ENCODE measurements at regions not wholly inside any gene's neighbourhood (a gene's known extent, or its start where the extent isn't known, plus 50 kb on each side); places are given as distances from the start of the nearest gene placed in this dataset.
A peak's percentile ranks its signal among the peaks of the same experiment; 100 is the strongest.
"Not testable (repeated sequence)": the region's sequence is repeated elsewhere in the genome, so short reads cannot be mapped to it uniquely, and the experiment has no call there.

DNA sequence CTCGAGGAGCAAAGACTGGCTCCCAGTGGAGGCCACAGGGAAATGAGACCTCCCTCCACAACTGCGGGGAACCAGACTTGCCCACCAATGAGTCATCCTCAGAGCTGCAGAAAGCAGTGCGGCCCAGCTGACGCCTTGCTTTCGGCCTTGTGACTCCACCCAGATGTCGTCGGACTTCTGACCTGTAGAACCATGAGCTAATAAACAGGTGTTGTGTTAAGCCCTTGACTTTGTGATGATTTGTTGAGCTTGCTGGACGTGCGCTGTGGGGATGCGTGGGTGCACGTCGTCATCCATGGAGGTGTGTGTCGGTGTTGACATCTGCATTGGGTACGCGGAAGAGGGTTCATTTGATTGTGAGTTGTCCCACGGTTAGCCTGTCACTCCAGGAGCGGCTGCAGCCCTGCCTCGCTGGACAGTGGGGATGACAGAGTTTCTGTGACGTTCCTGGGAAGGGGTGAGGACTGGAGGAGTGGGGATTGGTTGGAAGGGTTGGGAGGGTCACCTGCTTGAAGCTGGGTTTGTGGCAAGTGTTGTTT lies 154.1 kb downstream of the SH3BP4 start:
- DNase-seq, result no peak

DNA sequence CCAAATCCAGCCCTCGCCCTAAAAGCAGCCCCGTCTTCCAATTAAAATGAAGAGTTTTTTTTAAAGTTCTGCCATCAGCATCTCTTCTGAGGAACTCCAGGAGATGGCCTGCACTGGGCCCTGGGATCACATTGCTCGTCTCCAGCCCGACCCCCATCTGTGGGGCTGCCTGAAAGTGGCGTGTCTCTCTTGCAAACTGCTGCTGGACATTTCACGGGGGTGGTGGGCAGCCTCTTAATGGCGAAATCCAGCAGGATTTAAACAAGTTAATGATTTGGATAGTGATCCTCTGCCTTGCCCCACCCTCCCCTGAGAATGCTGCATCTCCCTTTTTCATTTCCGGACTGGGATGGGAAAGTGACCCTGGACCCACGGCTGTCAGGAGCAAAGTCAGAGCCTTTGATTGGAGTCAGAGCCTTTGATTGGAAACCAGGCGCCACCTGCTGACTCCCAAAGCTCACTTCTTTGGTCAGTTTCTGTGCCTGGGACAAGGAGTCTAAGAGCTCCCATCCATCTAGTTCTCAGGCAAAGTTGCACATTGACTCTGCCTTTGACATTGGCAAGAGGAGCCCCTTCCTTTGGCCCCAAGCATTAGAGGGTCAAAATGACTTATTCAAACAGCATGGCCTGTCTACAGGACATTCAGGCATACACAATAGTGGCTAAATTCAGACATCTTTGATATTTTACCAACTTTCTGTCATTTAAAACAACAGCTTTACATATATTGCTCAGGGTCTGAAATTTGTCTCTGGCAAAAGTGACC lies 155.2 kb downstream of the SH3BP4 start:
- DNase-seq, result no peak

DNA sequence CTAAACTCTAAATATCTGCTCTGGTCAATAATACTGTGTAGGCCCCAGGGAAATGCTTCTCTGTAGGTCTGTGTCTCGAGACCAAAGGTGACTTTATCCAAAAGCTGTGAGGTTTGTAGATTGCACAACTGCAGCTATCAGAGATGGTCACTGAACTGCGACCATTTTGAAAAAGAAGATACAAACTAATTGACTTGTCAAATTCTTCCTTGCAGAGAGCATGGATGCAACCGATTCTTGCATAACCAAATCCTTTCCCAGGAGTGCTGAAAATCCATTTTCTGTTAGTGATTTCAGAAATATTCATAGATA lies 155.8 kb downstream of the SH3BP4 start:
- DNase-seq, result no peak

DNA sequence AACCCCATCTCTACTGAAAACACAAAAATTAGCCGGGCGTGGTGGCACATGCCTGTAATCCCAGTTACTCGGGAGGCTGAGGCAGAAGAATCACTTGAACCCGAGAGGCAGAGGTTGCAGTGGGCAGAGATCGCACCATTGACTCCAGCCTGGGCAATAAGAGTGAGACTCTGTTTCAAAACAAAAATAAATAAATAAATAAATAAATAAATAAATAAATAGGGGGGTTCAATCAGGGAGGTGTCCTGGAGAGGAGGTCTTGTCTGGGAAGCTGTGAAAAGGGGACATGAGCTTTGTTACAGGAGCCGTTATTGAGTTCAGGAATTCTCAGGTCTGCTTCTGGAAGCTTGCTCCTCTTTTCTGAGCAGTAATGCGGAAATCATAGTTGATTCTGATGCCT lies 157.7 kb downstream of the SH3BP4 start:
- DNase-seq, result not testable (repeated sequence)

DNA sequence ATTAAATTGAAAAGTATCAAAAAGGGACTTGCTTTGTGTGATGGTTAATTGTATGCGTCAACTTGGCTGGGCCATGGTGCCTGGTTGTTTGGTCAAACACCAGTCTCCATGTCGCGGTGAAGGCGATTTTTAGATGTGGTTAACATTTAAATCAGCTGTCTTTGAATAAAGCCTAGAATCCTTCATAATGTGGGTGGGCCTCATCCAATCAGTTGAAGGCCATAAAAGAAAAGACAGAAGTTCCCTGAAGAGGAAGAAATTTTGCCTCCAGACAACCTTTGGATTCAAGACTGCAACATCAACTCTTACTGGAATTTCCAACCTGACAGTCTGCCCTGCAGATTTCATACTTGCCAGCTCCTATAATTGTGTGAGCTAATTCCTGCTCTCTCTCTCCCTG lies 160.5 kb downstream of the SH3BP4 start:
- DNase-seq, result no peak

DNA sequence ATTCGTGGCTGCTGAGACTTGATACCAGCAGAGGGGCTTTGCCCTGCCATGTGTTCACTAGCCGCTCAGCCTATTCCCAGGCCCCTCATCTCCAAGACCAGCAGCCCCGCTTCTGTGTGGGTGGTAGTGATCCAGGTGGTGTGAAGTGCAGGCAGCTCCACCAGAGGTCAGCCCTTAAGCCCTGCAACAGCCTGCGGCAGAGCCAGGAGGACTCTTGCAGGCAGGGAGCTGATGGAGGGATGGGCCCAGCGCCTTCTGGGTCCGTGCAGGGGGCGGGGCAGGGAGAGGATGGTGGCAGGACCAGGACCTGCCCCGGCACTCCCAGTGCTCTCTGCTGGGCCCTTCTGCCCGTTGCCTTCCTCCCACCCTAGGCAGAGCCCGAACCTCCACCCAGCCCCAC lies 162.0 kb downstream of the SH3BP4 start:
- DNase-seq, result no peak

- no peak for DNase-seq
Observed at GRCh38 chr2:235114286-235114685, 162.5 kb downstream of the SH3BP4 start.

- no peak for DNase-seq
Observed at GRCh38 chr2:235115521-235115920, 163.7 kb downstream of the SH3BP4 start.

GRCh38 chr2:235116885-235117492 lies 165.2 kb downstream of the SH3BP4 start:
- DNase-seq, result no peak

GRCh38 chr2:235126768-235127167 lies 175.0 kb downstream of the SH3BP4 start:
- no peak for DNase-seq

DNA sequence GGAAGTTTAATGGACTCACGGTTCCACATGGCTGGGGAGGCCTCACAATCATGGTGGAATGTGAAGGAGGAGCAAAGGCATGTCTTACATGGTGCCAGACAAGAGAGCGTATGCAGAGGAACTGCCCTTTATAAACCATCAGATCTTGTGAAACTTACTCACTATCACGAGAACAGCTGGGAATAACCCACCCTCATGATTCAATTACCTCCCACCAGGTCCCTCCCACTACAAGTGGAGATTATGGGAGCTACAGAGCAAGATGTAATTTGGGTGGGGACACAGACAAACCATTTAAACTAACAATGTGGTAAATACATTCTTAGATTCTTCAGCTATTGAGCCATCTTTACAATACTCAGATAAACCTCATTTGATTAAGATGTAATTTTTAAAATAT lies 176.1 kb downstream of the SH3BP4 start:
- DNase-seq, result no peak

DNA sequence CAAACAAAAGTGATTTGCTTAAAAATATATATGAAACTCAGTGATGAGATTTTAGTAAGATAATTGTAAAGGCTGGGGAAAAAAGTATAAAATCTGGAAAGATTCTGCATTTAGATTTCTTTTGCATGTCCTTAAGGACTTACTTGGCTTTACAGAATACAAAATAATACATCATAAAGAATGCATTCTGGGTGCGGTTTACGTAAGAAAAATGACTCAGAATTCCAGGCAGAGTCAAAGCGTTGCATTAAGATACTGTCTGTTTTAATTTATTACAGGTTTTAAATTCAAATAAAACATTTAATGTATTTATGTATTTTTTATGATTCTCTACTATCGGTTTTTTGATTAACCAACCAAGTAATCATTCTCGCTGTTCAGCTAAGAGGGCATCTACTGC lies 178.0 kb downstream of the SH3BP4 start:
- DNase-seq, result no peak

- no peak for DNase-seq
Observed at GRCh38 chr2:235131334-235132305, 179.8 kb downstream of the SH3BP4 start.

- no peak for DNase-seq
Observed at GRCh38 chr2:235132651-235133050, 180.8 kb downstream of the SH3BP4 start.

DNA sequence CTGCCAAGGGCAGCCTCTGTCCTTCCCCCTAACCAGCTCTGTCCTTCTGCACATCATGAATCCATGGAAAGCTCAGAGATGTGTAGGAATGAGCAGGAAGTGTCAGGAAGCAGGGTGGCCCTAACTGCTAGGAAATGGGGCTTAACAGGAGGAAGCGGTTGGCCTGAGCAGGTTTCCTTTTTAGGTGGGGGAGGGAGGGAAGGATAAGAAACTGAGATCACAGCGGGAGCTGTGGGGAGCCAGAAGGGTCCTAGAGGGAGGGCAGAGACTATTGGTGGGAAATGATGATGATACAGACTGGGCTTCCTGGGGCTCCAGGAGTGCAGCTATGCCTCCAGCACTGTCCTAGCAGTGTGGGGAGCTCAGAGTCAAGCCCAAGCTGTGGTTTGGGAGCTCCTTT lies 182.0 kb downstream of the SH3BP4 start:
- no peak for DNase-seq

DNA sequence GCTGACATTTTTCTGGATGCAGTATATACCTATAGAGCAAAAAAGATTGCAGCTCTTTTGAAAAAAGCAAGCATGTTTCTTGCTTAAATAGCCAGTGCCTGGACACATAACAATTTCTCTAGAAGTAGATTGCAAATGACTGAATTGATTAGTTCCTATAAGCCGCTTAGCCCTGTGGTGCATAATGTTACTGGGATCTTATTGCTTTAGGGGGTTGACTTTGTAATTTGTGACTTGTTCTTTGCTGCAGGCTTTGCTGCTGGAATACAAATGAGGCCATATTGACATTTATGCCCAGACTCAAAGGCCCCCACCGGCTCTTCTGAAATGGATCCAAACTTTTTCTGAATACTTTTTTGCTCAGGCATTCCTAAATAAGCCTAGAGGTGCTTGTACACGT lies 182.6 kb downstream of the SH3BP4 start:
- DNase-seq, result no peak

DNA sequence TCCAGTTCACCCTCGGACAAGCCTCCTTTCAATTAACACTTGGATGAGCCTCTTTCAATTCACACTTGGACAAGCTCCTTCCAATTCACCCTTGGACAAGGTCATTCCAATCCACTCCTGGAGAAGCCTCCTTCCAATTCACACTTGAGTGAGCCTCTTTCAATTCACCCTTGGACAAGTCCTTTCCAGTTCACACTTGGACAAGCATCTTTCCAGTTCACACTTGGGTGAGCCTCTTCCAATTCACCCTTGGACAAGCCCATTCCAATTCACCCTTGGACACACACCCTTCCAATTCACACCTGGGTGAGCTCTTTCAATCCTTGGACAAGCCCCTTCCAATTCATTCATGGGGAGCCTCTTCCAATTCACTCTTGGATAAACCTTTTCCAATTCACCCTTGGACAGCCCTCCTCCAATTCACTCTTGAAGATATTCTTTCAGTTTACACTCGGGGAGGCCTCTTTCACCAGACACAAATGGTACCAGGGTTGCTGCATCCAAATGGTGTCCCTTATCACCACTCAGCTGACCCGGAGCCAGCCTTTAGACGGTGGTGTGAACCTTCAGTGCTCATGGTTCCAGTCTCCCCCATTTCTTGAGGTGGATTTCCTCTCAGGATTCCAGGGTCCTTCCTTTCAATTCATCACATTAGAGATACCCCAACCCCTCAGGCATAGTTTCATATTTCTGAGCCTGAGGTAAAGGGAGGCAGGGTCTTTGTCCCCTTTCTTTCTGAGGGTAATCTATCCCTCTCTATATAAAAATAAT lies 183.6 kb downstream of the SH3BP4 start:
- DNase-seq, result no peak

GRCh38 chr2:235135990-235136561 lies 184.3 kb downstream of the SH3BP4 start:
- peak; percentile 51 for DNase-seq

GRCh38 chr2:235138339-235138738 lies 186.5 kb downstream of the SH3BP4 start:
- DNase-seq, result no peak

DNA sequence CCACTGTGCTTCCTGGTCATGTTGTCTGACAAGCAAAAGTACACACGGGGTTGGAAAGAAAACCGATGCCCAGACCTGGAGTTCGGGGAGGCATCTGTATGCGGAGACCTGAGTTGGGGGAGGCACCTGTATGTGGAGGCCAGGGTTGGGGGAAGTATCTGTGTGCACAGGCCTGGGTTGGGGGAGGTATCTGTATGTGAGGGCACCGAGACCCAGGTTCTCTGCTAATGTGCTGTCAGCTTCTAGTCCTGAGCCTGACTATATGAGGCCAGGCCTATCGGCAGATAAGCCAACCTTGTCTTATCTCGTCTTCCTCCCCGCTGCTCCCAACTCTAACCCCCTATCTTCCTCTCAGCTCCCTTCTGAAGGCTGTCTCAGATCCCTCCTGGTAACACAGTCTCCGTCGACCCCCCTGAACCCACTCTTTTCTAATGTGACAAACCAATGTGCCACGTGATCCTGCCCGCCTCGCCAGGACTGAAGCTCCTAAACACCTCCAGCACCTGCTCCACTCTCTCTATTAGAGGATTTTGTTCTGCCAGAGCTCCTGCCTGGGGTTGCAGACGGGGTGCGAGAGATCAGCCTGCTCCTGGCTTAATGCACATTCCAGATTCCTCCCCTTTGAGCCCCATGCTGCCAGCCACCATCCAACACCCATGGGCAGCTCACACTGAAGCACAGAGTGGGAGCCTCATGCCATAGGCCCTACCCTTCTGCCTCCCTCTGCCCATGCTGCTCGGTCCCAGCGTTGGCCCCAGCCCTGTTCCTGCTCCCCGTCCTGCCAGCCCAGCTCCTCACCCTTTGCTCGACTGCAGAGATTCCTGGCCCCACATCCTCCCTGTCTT lies 188.4 kb downstream of the SH3BP4 start:
- DNase-seq, result no peak

GRCh38 chr2:235140801-235141081 lies 188.9 kb downstream of the SH3BP4 start:
- DNase-seq, result no peak

Data from stimulated activated CD4-positive, alpha-beta T cell treated with anti-CD3 and anti-CD28 coated beads, Interleukin-4, amount 100 ng/mL, for 24 hours (primary cell).